Activated CD4-positive, alpha-beta T cell treated with anti-CD3 and anti-CD28 coated beads for 48 hours (primary cell): ENCODE measurements at regions not wholly inside any gene's neighbourhood (a gene's known extent, or its start where the extent isn't known, plus 50 kb on each side); places are given as distances from the start of the nearest gene placed in this dataset.

Experiments used
- DNase-seq: peaks from one replicate; pipeline ENCODE4 v3.0.0-alpha.2; 2020

DNA sequence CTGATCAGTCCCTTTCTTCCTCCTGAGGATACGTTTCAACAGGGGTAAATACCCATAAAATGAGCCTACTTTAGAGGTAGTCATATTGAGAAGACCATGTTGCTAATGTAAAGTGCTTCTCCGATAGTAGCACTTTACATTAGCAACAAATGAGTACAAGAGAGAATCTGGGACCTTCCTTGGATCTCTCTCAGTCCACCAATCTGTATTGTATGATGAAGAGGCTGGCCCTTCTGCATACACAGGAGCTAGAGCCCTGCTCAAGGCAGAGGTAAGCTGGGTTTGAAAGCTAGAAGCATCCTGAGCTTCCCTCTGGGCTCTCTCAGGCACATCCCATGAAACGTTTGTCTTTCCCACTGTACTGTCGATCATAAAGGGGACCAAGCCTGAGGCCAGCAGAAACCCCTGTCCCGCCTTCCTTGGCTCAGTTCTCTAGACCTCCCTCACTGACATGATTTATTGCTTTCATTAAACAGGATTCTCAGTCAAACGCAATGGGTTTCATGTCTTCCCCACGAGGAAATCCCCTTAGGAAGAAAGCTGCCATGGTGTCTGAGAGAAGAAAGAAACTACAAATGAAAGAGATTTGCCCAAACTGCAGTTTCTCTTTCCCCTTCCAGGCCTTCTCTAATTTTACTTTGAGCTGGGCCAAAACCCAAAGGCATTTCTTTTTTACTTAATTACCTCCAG is 62.8 kb upstream of the BCAR3 start:
- DNase-seq = no peak

DNA sequence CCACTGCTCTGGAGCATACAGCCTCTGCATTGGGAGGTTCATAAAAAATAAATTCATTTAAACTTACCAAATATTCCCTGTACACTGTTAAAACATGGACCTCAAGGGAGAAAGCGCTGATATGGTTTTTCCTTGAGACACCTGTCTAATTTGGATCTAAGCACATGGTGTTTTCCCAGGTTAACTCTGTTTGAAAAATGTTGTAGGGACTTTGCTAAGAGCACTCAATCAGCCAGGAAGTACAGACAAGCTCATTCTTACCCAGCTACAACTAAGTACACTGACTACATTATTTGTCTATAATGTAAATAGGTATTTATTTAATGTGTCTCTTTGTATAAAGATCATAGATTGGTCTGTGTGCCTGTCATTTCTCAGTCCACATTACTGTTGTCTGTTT is 61.8 kb upstream of the BCAR3 start:
- no peak for DNase-seq

DNA sequence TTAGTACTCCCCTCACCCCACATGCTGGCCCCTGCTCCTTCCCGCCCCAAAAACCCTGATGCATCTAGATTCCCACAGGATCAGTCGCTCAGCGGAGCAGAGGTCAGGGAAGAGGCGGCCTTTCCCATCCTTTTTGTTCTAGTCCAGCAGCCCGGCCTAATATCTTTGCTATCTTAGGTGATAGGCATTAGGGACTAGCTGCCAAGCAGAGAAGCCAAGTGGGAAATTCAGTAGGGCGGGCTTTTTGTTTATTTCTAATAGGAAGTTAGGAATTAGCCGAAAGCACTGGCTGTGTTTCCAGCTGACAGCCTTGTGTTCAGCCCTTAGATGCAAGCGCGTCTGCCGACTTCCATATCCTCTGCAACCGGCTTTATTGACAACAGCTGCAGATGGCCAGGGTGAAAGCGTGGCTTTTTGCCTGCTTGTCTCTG is 59.0 kb upstream of the BCAR3 start:
- no peak for DNase-seq

DNA sequence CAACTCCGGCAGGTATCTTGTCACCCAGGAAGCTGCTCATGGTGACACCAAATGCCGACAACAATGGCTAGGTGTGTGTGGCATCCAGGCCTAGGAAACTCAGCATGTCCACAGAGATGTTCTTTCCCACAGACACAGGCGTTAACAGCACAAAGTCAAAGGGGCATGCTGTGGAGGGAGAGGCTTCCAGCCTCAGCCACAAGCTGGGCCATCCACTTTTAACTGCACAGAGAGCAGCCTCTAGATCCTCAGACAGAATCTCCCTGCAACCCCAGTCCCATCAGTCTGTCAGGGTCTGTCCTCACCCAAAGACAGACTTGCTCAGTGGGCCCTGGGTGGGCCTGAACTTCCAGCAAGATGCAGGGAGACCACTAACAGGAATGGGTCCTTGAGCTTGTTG is 58.5 kb upstream of the BCAR3 start:
- no peak for DNase-seq

DNA sequence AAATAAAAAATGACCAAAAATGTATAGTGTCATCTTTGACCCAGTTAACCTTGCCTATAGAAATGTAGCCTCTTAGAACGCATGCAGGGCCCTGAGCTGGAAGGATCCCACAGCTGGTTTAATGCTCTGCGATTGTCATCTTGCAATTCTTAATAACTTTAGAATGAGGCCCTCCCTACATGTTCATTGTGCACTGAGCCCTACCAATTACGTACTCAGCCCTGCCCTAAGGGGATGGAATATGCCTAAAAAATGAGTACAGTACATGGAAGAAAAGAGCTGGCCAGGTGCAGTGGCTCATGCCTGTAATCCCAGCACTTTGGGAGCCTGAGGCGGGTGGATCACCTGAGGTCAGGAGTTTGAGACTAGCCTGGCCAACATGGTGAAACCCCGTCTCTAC is 57.8 kb upstream of the BCAR3 start:
- DNase-seq = no peak

DNA sequence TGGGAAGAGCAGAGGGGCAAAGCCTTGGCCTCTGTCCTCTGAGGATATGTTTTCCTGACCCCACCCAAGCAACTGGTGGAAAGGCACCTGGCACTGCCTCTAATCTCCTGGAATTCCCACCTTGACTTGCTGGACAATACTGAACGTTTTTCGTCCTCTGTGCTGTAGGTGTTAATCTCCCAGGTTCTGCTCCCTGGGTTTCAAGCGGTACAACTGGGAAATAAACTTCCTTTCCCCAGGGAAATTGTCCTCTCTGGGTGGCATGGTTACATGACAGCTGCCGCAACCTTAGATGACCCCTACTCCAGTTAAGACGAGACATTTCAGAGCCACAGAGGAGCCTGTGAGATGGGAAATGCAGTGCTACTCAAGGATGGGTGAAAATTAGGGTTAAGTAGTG is 57.3 kb upstream of the BCAR3 start:
- DNase-seq = no peak

DNA sequence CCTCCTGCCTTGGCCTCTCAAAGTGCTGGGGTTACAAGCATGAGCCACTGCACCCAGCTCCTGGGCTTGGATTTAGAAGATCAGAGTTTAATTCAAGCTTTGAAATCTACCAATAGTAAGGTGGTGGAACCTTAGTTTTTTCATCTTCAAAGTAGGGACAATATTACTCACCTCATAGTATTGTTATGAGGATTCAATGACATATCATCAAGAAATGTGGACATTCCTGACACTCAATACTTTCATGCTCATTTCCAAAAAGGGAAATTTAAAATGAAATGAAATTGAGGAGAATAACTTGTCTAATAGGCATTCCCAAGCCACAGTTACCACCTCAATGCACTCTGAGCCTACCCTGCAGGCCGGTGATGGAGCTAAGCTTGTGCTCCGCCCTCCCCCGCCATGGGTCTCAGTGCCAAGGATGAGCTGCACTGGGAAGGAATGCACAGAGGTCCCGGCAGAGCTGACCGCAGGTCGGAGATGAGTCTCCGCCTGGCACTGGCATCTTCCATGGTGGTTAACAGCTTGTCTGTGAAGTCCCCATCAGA is 56.5 kb upstream of the BCAR3 start:
- DNase-seq = no peak

DNA sequence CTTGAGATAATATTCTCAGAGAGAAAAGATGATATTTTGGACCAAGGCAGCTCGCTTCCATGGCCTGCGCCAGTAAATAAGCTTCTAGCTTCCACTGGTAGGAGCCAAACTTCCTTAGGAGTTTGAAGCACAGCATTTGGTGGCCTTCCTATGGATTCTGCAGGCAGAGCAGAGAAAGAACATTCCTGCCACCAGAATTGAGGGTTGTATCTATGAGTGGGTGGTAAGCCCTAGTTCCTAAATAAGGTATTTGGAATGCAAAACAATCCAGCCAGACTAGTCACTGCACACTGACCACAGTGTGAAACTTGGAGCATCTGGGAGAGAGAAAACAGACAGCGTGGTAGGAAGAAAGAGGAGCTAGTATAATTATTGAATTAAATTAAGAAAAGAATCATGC is 54.1 kb upstream of the BCAR3 start:
- no peak for DNase-seq

DNA sequence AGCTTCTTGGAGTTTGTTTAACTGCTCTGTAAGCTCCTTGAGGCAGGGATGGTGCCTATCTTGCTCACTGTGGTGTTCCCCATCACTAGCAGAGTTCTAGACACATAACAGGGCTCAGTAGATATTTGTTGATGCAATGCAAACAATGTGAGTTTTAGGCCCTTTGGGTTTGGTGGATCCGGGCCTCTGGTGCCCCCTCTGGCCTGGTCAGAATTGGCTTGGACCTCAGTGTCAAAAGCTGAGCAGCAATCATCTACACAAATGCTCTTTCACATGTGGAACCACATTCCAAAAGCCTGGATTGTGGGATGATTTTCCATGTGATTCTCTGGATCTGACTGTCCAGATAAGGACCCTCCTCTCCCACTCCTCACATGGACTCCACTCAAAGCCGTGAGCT is 53.4 kb upstream of the BCAR3 start:
- DNase-seq = no peak

DNA sequence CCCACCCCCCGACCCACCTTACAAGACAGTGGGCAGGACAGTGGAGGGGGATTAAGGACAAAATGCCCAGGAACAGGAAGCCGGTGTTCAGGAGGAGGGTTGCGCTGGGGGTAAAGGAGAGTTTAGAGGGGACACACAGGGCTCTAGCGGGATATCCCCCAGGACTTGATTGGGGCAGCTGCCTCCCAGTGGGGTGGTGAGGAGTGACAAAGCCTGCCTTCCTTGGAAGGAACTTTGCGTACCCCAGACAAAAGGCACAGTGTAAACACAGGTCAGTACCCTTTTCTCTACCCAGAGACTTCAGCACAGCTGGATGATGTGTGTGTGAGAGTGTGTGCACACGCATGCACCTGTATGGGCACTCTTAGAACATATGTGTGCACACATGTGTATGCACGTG is 51.7 kb upstream of the BCAR3 start:
- DNase-seq = no peak

DNA sequence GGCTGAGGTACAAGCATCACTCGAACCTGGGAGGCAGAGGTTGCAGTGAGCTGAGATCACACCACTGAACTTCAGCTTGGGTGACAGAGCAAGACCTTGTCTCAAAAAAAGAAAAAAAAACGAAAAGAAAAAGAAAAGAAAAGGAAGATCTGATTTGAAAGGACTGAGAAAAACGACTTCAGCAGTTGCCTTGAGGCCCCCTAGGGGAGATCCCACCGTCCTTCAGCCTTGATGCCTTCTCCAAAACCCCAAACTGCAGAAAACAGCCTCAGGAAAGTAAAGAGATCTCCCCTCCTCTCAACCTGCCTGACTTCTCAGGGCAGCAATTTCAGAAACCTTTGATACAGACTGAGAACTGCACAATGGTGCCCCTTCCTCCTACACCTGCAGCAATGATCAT is 50.9 kb upstream of the BCAR3 start:
- no peak for DNase-seq
